Vagina (tissue), 2 donors: ENCODE measurements at regions not wholly inside any gene's neighbourhood (a gene's known extent, or its start where the extent isn't known, plus 50 kb on each side); places are given as distances from the start of the nearest gene placed in this dataset.

Experiments
- DNase-seq, 2 donors: peaks; one replicate each; pipeline ENCODE4 v3.0.0-alpha.2; 2017; ENCODE audit errors: extremely low spot score in 2 of 2
- H3K27ac ChIP-seq: fragments of 200-600 bp; sonication (generic); one replicate; pipeline ENCODE4 v1.5.1; 2019
- H3K27me3 ChIP-seq: fragments of 200-600 bp; sonication (generic); one replicate; pipeline ENCODE4 v1.5.1; 2019
- H3K36me3 ChIP-seq, 2 donors: fragments of 200-600 bp; sonication (generic); one replicate each; pipeline ENCODE4 v1.5.1; 2017 to 2019
- H3K4me1 ChIP-seq: fragments of 200-600 bp; sonication (generic); one replicate; pipeline ENCODE4 v1.5.1; 2019
- H3K4me3 ChIP-seq, 2 donors: fragments of 200-600 bp; sonication (generic); 1 replicate in 1 of 2; 2 replicates in 1 of 2; pipeline ENCODE4 v1.5.1; 2016 to 2019
- H3K9me3 ChIP-seq: fragments of 200-600 bp; sonication (generic); one replicate; pipeline ENCODE4 v1.5.1; 2019
- POLR2A ChIP-seq, 2 donors: fragments of 450-650 bp; IDR thresholded peaks; one replicate each; pipeline ENCODE4 v1.6.1; 2017; ENCODE audit warnings: antibody characterized with exemption in 2 of 2, mild to moderate bottlenecking in 2 of 2, moderate library complexity in 2 of 2
- POLR2AphosphoS5 ChIP-seq, 2 donors: sonication (generic); formaldehyde crosslinking; IDR thresholded peaks; one replicate each; pipeline ENCODE4 v1.9.0; 2017; ENCODE audit warnings: antibody characterized with exemption in 2 of 2, mild to moderate bottlenecking in 2 of 2, low read depth in 1 of 2; ENCODE audit not compliant: insufficient read depth in 1 of 2
- intact Hi-C: fragments of 100-400 bp; cut with DNase I; formaldehyde crosslinking; loops from one replicate; pipeline ENCODE4 v1.15.1; 2023
- TF ChIP-seq, protein P1 (sequence below), 3 experiments: fragments of 450-650 bp in 2 of 3; fragments of 200-600 bp in 1 of 3; sonication (generic) in 1 of 3; IDR thresholded peaks; one replicate each; pipeline ENCODE4 v1.5.1; 2017 to 2019; ENCODE audit warnings: antibody characterized with exemption in 3 of 3, mild to moderate bottlenecking in 2 of 3, moderate library complexity in 2 of 3

DNA sequence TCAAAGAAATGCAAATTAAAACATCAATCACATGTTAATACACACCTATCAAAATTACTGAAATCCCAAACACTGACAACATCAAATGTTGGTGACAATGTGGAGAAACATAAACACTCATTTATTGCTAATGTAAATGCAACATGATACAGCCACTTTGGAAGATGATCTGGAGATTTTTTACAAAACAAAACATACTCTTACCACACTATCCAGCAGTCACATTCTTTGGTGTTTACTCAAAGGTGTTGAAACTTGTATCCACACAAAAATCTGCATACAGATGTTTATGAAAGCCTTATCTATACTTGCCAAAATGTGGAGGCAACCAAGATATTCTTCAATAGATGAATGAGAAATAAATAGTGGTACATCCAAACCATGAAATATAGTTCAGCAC lies 1219.5 kb upstream of the PCDH20 start:
- no peak for DNase-seq
- intact Hi-C loops = no loop called here
- H3K9me3 ChIP-seq = no peaks in the 10 kb centered on the region
- H3K36me3 ChIP-seq = no peaks in the 10 kb centered on the region
- no peak for TF ChIP-seq POLR2A (IDR thresholded peaks at IDR 0.05)
- no peak for TF ChIP-seq POLR2AphosphoS5 (IDR thresholded peaks at IDR 0.05; ENCODE audit: insufficient read depth in 1 of 2, low read depth in 1 of 2)
- TF ChIP-seq, protein P1, sequence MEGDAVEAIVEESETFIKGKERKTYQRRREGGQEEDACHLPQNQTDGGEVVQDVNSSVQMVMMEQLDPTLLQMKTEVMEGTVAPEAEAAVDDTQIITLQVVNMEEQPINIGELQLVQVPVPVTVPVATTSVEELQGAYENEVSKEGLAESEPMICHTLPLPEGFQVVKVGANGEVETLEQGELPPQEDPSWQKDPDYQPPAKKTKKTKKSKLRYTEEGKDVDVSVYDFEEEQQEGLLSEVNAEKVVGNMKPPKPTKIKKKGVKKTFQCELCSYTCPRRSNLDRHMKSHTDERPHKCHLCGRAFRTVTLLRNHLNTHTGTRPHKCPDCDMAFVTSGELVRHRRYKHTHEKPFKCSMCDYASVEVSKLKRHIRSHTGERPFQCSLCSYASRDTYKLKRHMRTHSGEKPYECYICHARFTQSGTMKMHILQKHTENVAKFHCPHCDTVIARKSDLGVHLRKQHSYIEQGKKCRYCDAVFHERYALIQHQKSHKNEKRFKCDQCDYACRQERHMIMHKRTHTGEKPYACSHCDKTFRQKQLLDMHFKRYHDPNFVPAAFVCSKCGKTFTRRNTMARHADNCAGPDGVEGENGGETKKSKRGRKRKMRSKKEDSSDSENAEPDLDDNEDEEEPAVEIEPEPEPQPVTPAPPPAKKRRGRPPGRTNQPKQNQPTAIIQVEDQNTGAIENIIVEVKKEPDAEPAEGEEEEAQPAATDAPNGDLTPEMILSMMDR (IDR thresholded peaks at IDR 0.05) = no peak
- H3K4me1 ChIP-seq = no peaks in the 10 kb centered on the region
- no peak overlapping the region for H3K27ac ChIP-seq
- no peaks in the 10 kb centered on the region for H3K27me3 ChIP-seq
- H3K4me3 ChIP-seq = no peak overlapping the region

DNA sequence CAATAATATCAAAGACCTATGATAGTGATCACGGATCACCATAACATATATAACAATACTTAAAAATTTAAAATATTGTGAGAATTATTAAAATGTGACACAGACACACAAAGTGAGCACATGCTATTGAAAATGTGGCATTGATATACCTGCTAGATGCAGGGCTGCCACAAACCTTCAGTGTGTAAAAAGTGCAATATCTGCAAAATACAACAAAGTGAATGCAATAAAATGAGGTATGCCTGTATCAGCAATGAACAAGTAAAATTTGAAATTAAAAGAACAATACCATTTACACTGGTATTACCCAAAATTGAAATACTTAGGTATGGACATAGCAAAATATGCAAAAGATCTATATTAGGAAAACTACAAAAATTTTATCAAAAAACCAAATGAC lies 1217.8 kb upstream of the PCDH20 start:
- Histone ChIP-seq H3K27me3 (no peaks in the 10 kb centered on the region), H3K27ac (no peak overlapping the region), H3K9me3 (no peaks in the 10 kb centered on the region), H3K4me1 (no peaks in the 10 kb centered on the region), H3K4me3 (no peak overlapping the region), H3K36me3 (no peaks in the 10 kb centered on the region)
- no peak for DNase-seq
- TF ChIP-seq POLR2A (IDR thresholded peaks at IDR 0.05) (no peak), POLR2AphosphoS5 (IDR thresholded peaks at IDR 0.05; ENCODE audit: insufficient read depth in 1 of 2, low read depth in 1 of 2) (no peak)
- TF ChIP-seq, protein P1 (IDR thresholded peaks at IDR 0.05) = no peak
- intact Hi-C loops = no loop called here

DNA sequence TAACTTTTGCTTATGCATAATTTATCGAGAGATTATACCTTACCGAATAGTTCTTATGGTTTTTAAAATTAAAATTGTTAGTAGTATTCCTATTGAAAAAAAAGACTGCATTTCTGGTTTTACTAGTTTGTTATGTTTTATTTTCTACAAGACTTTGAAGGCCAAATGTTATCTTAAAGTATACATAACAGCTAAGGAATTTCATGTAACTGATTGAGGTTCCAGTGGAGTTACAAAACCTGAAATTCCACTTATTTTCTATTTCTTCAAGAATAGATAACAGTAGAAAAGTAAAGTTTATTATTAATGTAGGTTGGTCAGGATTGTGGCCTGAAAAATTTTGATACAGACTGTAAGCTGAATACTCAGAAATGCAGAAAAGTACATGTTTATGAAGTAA lies 1216.0 kb upstream of the PCDH20 start:
- intact Hi-C loops = no loop called here

DNA sequence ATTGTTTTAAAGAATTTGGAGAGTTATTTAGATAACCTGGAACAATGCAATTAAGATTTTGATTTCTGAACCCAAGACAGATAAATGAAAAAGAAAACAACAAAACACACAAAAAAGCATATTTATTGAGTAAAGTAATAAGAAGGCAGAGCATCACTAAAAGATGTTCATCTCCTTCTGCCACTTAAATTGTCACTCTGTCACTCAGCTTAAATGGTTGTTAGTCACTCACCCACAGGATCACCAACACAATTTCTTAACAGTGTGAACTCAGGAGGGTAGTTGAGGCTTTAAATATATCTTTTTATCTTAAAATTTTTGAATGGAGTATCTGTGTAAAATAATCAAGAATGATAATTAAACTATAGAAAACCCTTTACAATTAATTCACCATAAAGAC lies 1215.5 kb upstream of the PCDH20 start:
- H3K36me3 ChIP-seq = no peaks in the 10 kb centered on the region
- no peak for TF ChIP-seq POLR2A (IDR thresholded peaks at IDR 0.05)
- no peak for TF ChIP-seq POLR2AphosphoS5 (IDR thresholded peaks at IDR 0.05; ENCODE audit: insufficient read depth in 1 of 2, low read depth in 1 of 2)
- TF ChIP-seq, protein P1 (IDR thresholded peaks at IDR 0.05) = no peak
- no peak for DNase-seq
- no peak overlapping the region for H3K4me3 ChIP-seq
- H3K9me3 ChIP-seq = no peaks in the 10 kb centered on the region
- no peaks in the 10 kb centered on the region for H3K27me3 ChIP-seq
- H3K27ac ChIP-seq = no peak overlapping the region
- no peaks in the 10 kb centered on the region for H3K4me1 ChIP-seq
- intact Hi-C loops = no loop called here

More for the DNA sequence above, 1216.0 kb upstream of the PCDH20 start:
- no peak overlapping the region for H3K4me3 ChIP-seq
- H3K36me3 ChIP-seq = no peaks in the 10 kb centered on the region
- no peaks in the 10 kb centered on the region for H3K27me3 ChIP-seq
- no peak for DNase-seq
- H3K9me3 ChIP-seq = no peaks in the 10 kb centered on the region
- H3K27ac ChIP-seq = no peak overlapping the region
- TF ChIP-seq POLR2AphosphoS5 (IDR thresholded peaks at IDR 0.05; ENCODE audit: insufficient read depth in 1 of 2, low read depth in 1 of 2) (no peak), POLR2A (IDR thresholded peaks at IDR 0.05) (no peak)
- TF ChIP-seq, protein P1 (IDR thresholded peaks at IDR 0.05) = no peak
- no peaks in the 10 kb centered on the region for H3K4me1 ChIP-seq

DNA sequence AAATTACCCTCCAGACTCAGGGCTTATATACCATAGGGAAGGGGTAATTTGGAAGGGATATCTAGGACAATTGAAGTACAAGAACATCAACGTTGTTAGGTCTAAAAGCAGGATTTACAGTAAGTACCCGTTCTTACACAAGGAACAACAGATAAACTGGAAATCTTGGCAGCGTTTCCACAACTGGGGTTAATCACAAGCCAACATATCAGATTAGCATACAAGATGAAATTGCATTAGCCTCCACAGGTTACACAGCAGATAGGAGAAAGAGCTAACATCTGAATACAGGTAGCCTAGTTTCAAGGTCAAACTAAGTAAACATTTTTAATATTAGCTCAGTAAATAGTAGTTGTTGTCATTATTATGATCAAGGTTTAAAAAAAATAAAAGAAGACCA lies 1214.0 kb upstream of the PCDH20 start:
- H3K9me3 ChIP-seq = no peaks in the 10 kb centered on the region
- H3K27me3 ChIP-seq = no peaks in the 10 kb centered on the region
- TF ChIP-seq POLR2AphosphoS5 (IDR thresholded peaks at IDR 0.05; ENCODE audit: insufficient read depth in 1 of 2, low read depth in 1 of 2) = no peak
- TF ChIP-seq, protein P1 (IDR thresholded peaks at IDR 0.05) = no peak
- no peak overlapping the region for H3K27ac ChIP-seq
- H3K36me3 ChIP-seq = no peaks in the 10 kb centered on the region
- H3K4me1 ChIP-seq = no peaks in the 10 kb centered on the region
- no peak for DNase-seq
- intact Hi-C loops = no loop called here
- no peak overlapping the region for H3K4me3 ChIP-seq
